A673 (cell line): ENCODE measurements at regions not wholly inside any gene's neighbourhood (a gene's known extent, or its start where the extent isn't known, plus 50 kb on each side); places are given as distances from the start of the nearest gene placed in this dataset.

Source experiments
- CTCF ChIP-seq: fragments of 300-800, 200-600 bp; sonication (generic); conservative IDR thresholded peaks from 2 replicates; pipeline ENCODE4 v1.5.1; 2017; ENCODE audit warnings: low read depth, mild to moderate bottlenecking, antibody characterized with exemption, low read length, moderate library complexity, mixed read lengths
- EZH2 ChIP-seq: fragments of 200-600 bp; sonication (generic); IDR thresholded peaks from 2 replicates; pipeline ENCODE4 v1.6.1; 2017; ENCODE audit warnings: borderline replicate concordance, low read depth, mild to moderate bottlenecking, mixed read lengths, antibody characterized with exemption, low read length; ENCODE audit not compliant: poor library complexity, severe bottlenecking

- TF ChIP-seq CTCF (no peak), EZH2 (no peak)
Measured at GRCh38 chr7:85392326-85392725, 205.5 kb upstream of the SEMA3D start.
